GM18511 (cell line): ENCODE measurements at regions not wholly inside any gene's neighbourhood (a gene's known extent, or its start where the extent isn't known, plus 50 kb on each side); places are given as distances from the start of the nearest gene placed in this dataset.
A peak's percentile ranks its signal among the peaks of the same experiment; 100 is the strongest.

Source experiments
- ATAC-seq: cut with Tn5 transposase; IDR thresholded peaks from one replicate; pipeline ENCODE4 v1.9.1; 2021; ENCODE audit warnings: mild to moderate bottlenecking, moderate library complexity; ENCODE audit not compliant: unreplicated experiment

DNA sequence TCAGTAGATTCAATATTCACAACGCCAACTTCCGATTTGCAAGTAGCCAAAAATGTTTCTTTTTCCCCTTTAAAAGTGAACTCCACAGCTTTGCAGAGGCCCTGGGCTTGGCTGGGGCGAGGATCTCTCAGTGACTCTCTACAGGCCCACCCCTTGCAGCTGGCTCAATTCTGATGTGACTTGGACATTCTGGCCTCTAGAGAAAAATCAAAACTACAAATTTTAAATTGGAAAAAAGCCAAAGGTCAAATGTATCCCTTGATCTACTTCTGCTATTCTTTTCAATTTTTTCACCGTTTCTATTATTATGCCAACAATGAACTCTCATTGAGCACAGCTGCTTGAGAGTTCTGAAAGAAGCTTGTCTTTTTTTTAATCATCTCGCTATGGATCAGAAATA is 245.9 kb upstream of the HS3ST5 start:
- ATAC-seq, result no peak

DNA sequence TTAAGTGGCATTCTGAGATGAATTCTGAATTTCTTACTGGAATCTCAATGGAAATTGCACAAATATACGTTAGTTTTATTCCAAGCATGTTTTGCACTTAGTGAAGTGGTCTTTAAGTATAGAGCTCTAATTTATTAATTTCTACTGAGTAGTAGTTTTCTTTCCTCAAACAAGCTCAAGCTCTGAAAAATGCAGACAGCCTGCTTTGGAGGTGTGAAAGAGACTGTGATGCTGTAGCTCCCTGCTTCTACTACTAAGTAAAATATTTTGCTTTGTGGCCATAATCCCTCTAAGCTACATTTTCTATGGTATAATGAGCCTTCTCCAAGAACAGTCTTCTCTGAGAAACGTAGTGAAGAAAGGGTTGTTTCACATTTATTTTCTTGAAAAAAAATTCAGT is 243.5 kb upstream of the HS3ST5 start:
- ATAC-seq, result no peak

DNA sequence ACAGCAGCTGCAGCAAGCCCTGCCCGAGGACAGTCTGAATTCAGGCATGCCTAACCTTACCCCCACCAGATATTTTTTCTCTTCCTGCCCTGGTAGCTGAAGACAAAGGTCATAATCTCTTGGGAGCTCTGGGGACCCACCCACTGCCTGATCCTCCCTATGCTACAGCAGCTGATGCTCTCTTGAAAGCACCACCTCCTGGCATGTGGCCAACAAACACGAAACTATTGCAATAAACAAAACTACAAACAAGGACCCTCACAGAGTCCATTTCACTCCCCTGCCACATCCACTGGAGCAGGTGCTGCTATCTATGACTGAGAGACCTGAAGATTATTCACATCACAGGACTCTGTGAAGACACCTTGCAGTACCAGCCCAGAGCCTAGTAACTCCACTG is 238.5 kb upstream of the HS3ST5 start:
- no peak for ATAC-seq

DNA sequence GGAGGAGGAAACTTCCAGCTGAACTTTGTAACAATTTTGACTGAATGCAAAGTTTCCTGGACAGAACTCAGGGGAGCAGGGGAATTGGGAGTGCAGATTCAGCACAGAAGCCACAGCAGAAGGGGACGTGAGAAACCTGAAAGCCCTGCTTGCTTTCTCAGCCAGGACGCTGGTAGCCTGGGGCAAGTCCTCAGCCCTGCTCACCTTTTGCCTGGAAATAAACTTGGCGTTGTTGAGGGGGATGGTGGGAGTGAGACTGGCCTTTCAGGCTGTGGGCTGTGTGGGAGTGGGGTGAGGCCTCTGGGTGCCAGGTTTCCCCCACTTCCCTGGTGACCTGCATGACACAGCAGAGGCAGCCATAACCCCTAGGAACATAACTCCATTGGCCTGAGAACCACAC is 238.1 kb upstream of the HS3ST5 start:
- ATAC-seq, result no peak

DNA sequence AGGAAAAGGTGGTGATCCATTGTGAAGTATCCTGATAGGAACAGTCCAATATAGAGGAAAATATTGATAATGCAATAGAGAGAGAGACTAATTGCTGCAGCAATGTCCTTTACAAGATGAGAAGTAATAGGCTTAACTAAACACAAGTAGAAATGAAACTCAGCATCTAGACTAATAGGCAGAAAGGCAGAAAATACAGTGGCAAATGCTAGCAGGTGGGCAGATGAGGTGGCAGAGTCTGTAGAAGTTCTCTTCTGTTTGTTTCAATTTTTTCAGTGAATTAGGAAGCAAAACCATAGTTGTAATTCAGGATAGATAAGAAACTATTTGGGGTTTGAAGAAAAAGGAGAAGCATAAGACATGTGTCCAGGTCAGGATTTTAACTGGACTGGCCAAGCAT is 236.7 kb upstream of the HS3ST5 start:
- ATAC-seq, result no peak

DNA sequence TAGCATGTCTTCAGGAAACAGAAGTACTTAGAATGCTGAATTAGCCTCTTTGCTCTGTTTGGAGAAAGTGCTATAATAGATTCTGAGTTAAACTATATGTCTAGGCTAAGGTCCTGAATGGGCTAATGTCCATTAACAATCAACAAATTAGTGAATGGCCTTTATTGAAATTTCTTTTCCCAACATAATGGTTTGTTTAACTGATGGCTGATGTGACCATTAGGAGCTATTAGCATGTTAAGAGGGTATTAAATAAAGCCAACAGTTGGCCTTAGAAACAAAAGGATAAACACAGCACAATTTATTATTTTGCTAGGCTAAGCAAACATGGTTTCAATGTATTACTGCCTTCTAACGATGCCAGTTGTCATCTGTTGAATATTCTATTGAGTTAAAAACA is 234.3 kb upstream of the HS3ST5 start:
- ATAC-seq, result no peak

DNA sequence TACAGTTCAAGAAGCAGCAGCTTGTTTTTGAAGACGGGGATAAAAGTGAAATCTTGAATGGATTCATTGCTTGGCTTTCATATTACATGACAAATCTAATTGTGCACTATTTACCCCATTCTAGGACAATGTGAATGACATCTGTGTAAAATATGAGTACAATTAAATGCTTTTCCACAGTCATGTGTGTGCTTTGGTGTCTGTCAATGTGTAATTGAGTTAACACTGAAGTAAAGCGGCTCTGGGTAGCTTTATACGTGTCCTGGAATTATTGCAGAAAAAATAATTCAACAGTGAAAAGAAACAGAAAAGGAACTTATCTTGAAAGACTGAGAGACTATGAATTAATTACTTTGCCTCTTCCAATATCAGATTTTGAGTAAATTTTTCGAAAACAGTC is 233.5 kb upstream of the HS3ST5 start:
- ATAC-seq, result no peak

DNA sequence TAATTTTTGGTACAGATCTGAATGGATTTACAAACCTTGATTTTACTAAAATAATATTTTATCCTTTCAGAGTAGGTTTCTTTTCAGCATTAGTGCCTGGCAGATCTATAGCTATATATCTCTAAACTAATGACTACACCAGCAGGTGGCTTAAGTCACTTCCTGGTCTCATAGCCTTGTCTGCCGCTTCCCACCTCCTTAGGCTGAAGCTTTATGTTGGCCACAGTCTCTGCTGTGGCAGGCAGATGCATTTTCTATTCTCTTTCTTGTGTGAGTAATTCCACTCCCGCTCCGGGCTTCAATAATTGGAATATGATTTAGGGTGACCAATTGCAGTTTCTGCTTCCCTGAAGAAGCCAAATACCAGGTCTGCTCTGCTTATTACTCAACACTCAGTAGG is 226.8 kb upstream of the HS3ST5 start:
- ATAC-seq, result no peak

DNA sequence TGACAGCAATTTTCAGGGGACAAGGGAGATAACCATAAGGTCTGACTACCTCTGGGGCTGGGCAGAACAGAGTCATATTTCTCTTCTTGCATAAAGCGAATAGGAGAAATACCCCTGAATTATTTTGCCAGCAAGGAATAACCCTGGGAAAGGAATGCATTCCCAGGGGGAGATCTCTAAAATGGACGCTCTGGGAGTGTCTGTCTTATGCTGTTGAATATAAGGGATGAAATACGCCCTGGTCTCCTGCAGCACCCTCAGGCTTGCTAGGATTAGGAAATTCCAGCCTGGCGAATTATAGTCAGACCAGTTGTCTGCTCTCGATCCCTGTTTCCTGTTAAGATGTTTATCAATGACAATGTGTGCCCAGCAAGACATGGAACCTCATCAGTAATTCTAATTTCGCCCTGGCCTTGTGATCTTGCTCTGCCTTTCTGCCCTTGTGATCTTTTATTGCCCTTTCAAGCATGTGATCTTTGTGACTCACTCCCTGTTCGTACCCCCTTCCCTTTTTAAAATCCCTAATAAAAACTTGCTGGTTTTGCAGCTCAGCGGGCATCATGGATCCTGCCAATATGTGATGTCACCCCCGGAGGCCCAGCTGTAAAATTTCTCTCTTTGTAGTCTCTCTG is 221.6 kb upstream of the HS3ST5 start:
- no peak for ATAC-seq

DNA sequence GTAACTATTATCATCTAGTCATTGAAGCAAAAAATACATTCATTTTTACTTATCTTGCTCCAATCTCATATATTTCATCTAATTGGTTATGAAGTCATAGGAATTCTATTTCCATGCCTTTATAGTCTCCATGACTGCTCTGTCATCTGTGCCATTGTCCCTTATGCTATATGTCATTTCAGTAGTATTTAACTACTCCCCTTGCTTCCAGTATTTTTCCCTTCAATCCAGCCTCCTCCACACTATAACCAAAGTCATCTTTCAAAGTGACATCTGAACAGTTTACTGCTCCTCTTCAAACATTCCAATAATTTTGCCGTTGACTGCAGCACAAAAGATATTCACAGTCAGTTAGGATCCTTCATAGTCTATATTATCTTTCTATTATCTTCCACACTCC is 216.6 kb upstream of the HS3ST5 start:
- no peak for ATAC-seq

DNA sequence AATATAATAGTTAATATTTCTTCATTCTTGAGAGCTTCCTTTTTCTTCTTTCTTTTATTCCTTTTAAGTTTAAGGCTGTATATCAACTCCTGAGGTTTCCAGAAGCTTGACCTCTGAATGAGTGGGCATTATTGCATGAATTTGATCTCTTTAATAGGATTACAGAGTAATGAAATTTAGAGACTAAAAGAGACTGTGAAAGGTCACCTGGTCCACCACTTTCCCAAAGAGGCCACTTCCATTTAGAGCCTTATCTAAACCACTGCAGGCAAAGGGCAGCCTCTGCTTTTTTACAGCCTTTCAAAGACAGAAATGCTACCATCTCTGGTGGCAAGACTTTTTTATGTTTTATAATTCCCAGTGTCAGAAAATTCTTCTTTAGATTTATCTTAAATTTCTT is 215.3 kb upstream of the HS3ST5 start:
- ATAC-seq, result no peak

DNA sequence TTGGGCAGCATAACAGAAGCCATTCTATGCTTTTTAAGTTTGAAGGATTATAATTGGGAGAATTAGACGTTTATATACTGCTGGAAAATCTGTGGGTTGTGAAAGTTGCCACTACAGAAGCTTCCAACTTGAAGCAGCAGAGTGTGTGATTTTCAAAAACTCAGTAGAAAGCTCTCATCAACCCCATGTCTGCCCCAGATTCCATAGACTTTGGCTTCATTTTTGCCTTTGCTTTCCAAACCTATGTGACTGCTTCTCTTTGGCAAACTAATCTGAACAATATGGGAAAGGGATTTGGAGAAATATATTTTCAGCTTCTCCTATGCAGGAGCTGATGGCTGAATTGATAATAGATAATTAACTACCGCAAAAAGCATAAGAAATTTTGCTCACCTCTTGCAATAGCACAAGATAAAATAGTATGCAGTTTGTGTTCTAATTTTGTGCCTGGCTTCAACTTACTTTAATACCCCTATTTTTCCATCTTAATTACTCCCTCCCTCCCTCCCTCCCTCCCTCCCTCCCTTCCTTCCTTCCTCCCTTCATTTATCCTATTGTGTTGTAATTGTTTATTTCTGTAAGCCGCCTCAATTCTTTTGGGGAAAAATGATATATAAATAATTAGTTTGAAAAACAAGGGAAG is 214.1 kb upstream of the HS3ST5 start:
- no peak for ATAC-seq

DNA sequence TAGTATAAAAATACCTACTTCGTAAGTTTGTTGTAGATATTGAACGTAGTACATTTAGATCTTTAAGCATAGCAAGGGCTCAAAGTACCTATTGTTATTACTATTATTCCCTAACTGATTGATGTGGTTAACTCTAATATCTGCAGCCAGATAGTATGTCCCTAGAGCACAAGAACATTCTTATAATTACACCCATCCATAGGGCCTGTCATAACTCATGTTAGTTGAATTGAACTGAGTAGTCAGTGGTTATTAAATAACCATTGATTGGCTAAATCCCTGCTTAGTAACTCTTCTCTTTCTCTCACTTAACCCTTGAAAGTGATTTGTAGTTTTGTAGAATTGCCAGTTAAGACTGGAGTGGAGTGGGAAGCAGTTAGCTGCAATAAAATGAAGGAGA is 207.5 kb upstream of the HS3ST5 start:
- ATAC-seq, result no peak

DNA sequence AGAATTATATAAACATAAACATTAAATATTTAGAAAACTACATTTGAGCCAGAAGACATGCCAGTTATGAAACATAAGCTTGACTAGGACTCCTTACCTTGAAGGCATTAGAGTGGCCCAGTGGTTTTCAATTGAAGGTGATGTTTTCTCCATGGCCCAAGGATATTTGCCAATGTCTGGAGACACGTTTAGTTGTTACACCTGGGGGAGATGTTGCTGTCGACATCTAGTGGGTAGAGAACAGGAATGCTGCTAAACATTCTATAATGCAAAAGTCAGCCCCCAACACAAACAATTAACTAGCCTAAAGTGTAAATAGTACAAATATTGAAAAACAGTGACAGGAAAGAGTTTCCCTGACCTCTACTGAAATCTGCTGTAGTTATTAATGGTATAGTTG is 200.9 kb upstream of the HS3ST5 start:
- no peak for ATAC-seq

DNA sequence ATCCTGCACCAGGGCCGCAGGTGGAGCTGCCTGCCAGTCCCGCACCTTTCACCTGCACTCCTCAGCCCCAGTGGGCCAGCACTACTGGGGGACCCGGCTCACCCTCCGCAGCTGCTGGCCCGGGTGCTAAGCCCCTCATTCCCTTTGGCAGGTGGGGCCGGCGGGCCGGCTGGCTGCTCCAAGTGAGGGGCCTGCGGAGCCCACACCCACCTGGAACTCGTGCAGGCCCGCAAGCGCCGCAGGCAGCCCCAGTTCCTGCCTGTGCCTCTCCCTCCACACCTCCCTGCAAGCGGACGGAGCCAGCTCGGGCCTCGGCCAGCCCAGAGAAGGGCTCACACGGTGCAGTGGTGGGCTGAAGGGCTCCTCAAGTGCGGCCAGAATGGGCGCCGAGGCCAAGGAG is 199.0 kb upstream of the HS3ST5 start:
- no peak for ATAC-seq

DNA sequence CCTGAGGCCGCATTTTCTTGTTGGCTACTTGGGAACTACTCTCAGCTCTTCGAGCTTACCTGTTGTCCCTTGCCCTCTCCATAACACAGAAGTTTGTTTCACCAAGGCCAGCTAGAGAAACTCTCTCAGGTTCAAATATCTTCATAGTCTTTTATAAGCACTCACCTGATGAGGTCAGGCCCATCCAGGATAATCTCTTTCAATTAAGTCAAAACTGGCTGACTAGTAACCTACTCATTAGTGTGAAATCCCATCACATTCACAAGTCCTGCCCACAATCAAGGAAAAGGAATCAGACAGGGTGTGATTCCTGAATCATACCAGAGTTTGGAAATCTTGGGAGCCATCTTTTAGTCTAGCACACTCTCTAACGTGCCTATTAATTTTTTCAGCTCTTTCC is 195.2 kb upstream of the HS3ST5 start:
- ATAC-seq, result no peak

DNA sequence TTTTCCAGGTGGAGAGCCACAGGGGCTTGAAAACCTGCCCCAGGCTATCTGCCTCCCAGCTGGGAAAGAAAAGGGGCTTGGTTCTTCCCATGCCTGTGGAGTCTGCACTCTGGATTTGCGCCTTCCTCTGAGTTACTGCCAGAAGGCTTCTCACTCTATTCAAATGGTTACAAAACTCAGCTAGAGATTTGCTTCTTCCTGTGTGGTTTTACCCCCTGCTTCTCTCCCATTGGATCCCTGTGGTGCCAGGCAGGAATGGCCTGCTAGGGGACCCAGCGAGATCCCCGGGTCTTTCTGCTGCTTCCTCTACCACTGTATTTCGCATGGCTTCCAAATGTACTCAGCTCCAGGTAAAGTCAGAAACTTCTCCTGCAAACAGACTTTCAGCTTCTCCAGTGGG is 192.0 kb upstream of the HS3ST5 start:
- no peak for ATAC-seq

DNA sequence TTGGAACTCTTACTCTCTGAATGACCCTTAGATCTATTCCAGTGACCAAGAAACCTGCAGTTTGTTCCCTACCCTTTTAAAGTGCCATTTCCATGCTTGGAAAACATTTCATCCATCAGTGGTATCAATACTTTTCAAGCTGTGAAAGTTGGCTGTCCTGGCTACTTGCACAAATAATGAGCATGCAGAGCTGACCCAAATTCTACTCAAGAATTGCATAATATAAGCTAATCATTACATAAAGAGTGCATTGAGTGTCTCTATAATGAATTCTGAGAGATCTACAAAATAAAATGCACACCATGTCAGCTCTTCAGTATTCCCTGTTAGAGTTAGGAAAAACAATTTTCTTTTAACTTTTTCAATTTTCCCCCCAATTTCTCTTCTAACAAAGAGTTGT is 181.3 kb upstream of the HS3ST5 start:
- no peak for ATAC-seq

DNA sequence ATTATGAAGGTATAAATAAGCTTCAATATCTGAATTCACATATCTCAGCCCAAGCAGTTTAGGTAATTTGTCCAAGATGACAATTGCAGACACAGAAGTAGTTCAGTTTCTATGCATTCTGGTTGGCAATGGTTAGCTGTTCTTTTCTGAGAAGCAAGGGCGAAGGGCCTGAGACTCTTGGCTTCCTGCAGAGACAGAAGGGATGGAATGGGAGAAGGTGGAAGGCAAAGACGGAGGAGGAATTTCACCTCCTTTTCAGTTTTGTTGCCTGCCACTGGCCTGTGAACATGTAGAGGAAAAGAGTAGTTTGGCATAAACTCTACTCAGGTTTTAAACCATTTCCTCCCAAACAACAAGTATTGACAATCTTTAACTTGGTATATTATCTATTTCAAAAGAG is 180.7 kb upstream of the HS3ST5 start:
- no peak for ATAC-seq

DNA sequence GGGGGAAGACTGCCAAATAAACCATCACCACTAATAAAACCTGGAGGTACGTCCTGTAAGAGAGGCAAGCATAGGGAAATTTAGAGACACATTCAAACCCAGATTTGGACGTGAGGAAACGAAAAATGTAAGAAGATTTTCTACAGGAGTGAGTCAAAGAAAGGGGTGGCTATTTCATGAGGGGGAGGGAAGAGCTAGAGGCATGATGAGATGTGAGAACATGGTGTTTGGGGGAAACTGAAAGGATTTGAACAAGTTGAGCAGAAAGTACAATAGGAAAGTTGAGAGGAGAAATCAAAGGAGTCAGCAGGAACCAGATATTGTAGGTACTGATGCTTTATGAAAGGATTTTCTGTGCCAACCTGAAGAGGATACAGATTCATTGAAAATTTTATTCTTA is 179.1 kb upstream of the HS3ST5 start:
- ATAC-seq, result peak; percentile 40

DNA sequence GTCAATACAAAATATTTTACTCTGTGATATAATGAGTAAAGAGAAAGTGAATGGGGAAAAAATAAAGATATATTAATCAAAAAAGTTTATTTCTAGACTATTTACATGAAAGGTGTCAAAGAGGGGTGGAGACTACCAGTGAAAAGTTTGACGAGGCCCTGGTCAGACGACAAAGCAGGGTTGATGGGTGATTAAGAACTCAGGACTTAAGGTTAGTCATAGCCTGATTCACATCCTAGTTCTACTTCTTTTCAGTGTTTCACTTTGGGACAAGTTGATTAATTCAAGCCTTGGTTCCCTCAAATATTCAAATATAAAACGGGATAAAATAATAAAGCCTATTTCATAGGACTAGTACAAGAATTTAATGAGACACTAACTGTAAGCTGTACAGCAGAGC is 178.2 kb upstream of the HS3ST5 start:
- ATAC-seq, result no peak

DNA sequence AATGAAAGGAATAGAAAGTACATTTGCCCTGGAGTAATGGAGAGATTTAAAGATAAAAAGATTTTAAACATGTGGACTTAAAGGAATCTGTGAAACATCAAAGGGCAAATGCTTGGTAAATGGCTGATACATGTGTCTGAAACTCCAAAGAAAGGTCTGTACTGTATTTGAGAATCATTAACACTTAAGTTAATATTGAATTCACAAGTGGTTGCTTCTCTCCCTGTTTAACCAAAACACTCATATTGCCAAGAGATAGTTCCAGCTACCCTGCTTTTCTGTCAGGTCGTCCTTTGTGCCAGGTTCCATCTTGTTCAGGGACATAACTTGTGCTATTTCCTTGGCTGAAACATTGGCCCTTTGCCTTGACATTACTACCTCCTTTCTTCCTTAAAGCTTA is 171.3 kb upstream of the HS3ST5 start:
- ATAC-seq, result no peak

DNA sequence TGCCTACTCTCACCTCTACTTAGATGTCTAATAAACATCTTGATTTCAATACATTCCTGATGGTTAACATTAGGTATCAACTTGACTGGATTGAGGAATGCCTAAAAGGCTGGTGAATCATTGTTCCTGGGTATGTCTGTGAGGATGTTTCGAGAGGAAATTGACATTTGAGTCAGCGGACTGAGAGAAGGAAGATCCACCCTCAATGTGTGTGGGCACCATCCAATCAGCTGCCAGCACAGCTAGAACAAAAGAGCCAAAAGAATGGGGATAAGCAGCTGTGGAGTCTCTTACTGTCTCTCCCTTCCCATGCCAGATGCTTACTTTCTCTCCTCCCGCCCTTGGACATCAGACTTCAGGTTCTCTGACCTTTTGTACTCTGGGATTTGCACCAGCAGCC is 128.6 kb upstream of the HS3ST5 start:
- no peak for ATAC-seq
